Fibroblast of skin of right biceps (primary cell): ENCODE measurements at regions not wholly inside any gene's neighbourhood (a gene's known extent, or its start where the extent isn't known, plus 50 kb on each side); places are given as distances from the start of the nearest gene placed in this dataset.

ENCODE experiments used
- DNase-seq: peaks from one replicate; pipeline ENCODE4 v3.0.0-alpha.2; 2013

DNA sequence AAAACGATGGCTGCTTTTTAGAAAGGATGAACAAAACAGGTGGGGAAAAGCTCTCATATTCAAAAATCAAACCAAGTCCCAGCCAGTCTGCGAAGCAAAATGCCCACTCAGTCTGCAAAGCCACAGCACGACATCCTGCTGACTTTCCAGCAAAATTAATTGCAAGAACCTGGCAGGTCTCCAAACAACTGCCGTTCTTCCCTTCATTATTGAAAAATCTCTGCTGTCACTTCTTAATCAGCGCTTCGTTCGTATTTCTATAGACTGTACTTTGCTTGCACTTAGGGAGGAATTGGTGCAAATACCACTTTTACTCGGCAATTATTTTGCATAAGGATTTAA is 222.4 kb downstream of the CBLN4 start:
- DNase-seq: no peak

DNA sequence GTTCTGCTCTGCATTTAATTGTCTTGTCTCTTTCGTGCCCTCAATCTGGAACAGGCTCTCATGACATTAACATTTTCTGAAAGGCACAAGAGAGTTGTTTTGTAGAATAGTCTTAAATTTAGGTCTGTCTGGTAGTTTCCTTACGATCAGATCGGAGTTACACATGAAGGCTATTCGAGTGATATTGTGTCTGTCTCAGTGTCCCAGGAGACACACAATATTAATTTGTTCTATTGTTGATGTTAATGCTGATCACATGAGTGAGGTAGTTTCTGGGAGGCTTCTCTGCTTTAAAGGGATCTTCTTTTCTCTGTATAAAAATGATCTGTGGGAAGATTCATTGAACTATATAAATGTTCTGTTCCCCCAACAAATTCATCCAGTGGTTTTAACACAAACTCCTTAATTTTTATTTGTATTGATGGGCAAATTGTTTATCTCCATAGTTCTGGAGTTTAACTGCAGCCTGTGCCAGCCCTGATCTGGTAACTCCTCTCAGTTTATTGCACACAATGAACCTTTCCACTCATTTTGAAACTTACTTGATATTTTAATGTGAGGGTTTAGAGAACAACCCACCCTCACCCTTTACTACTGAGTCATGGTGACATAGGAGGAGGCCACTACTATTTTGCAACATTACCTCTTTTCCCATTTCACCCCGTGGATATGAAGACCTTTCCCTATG is 223.0 kb downstream of the CBLN4 start:
- DNase-seq: no peak

DNA sequence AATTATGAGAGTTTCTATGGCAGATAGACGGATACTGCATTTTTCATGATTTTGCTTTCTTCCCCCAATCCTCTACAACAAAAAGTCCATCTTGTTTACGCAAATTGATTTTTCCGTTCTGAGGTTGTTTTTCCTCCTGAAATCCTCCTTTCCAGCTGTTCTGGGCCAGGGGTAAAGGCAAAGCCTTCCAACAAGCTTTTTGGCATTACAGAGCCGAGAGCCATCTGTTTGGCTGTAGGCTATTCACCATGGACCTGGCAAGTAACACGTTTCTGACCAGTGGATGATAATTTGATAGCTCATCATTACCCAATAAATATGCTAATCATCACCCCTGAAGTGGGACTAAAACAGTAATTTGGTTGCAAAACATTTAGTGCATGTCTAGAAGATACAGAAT is 226.5 kb downstream of the CBLN4 start:
- no peak for DNase-seq

DNA sequence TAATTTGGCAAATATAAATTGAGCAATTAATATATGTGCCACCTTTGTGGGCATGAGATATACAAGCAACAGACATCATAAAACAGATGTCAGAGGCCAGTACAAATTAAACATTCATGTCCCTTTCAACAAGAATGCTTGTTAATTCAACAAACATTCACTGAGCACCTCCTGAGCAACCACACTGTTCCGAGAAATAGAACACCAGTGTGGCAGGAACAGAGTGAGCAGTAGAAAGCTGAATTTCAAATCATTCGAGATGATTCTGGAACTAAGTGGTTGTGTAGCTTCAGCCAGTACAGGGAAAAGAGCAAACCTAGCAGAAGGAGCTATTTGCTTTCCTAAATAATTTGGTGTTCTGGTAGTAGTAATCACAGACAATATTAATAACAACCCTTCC is 227.7 kb downstream of the CBLN4 start:
- no peak for DNase-seq

DNA sequence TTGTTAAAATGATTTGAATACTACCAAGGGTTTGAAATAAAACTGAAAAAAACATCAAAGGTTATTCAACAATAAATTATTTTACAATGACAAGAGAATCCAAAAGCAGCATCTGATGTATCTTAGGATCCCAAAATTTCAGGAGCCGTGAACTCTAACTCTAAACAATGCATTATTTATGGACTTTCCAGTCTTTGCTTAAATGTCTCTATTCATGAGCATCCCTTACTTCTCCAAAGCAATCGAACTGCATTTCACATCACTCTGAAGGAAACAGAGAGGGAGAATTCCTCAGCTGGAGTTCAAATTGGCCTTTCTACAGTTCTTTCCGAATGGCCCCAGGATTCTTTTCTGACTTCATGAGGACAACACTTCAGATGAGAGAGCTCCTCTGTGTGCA is 229.1 kb downstream of the CBLN4 start:
- no peak for DNase-seq

DNA sequence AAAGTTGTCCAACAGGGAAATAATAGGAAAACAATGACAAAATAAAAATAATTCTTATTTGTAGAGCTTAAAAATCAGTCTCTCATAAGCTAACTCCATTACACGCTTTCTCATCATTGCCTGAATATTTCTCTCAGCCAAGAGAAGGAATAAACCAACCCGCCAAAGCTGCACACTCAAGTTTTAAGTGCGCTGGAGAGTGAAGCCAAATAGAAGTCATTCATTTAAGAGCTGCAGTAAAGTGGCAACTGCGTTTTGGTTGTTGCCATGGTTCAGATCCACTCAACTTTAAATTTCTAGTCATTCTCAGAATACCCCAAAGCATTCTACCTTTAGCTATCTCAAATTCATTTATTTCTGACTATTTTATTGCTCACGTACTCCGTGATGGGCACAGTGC is 230.7 kb downstream of the CBLN4 start:
- DNase-seq: no peak

DNA sequence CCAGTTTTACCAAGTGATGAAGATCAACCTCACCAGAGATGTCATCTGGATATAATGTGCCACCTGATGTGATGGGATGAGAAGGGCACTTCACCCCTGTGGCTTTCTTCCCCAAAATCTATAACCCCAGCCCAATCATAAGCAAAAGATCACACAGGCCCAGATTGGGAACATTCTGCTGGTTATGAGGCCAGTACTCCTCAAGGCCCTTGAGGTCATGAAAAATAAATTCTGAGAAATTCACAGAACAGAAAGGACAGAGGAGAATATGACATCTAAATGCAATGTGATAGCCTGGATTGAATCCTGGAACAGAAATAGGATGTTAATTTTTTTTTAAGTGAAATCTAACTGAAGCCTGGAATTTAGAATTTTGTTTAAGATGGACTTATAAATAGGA is 243.5 kb downstream of the CBLN4 start:
- DNase-seq: no peak

DNA sequence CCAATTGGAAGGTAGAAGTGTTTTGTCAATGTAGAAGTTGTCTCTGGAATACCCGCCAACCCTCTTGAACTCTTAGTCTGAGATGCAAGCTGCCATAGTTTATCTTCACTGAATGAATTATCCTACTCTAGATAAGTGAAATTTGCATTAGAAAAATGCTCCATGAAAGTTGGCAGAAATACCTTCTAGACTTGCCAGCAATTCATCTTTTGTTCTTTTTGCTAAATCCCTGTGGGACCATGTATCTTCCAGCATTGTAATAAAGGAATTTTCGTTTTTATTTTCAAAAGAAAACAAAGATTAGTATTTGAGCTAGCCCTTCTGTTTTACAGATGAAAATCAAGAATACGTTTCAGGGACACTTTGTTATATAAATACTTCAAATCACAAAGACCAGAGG is 244.2 kb downstream of the CBLN4 start:
- no peak for DNase-seq

DNA sequence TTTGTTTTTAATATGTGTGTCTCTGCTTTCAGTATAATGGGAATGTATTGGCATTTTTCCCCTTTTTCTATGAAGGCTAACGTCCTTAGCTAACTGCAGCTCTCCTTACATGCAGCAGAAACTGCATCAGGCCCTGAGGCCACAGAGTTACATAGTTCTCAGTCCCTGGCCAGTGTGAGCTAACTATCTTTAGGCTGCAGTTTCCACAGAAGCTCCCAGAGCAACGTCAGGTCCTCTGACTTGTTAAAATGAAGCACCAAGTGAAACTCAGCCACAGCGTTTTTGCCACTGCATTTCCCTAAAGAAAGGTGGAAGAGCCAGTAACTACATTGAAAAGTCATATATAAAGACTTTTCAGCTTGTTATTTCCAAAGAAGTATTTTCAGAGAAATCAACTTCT is 244.7 kb downstream of the CBLN4 start:
- no peak for DNase-seq

DNA sequence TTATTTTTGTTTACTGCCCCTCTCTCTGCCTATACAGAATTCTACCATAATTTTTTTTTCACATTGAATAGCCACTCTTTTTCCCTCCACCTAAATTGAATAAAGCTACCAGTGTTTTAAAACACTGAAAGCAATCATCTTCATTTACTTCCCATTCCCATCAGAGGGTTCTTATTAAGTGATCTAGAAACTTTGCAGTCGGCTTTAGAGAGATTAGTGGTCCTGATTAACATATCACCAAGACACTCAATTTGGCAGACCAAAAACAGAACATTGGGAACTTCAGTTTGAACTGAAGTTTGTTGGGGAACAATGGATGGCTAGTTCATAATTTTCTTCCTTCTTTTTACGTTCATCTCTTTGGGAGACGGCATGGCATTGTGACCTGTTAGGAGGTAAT is 249.5 kb downstream of the CBLN4 start:
- DNase-seq: no peak

DNA sequence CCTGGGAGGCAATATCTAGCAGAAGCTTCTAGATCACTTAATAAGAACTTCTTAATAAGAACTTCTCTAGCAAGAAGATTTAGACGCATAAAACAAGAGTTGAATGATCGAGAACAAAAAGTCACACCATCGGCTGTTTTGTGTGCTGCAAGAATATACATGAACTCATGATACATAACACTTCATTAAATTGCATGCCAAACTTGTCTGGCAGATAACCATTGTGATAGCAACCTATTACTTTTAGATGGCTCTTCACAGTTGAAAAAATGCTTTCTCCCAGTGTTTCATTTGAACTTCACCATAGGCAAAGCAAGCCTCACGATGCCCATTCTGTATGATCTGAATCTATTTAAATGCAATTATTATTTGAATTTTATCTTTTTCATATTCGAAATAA is 249.9 kb downstream of the CBLN4 start:
- no peak for DNase-seq

DNA sequence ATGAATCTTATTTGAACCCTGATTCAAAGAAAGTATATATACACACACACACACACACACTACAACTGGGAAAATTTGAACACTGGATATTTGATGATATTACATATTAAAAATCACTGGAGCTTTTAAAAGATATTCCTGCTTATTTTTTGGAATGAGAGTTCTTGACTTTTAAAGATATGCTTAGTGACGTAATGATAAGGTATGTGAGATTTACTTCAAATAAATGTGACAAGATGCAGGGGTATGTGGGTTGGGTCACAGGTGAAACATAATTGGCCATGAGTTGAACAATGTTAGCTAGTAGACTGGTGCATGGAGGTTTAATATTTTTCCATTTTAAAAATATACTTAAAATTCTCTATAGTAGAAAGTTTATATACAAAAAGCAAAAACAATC is 258.6 kb downstream of the CBLN4 start:
- DNase-seq: no peak

DNA sequence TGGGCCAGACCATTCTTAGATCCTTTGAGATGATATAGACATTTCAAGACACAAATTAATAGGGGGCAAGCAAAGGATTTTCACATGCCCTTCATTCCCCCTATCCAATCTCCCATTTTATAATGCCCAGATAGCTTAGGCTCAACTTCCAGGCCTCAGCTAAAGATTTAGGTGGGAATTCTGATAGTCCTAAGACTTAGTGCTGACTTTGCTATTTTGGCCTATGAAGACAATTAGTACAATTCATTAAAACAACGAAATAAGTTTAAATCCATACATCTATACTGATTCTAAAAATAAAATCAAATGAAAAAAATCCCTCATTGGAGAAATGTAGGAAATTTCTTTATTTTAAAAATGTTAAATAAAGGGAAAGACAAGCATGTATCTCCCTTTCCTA is 259.5 kb downstream of the CBLN4 start:
- no peak for DNase-seq

DNA sequence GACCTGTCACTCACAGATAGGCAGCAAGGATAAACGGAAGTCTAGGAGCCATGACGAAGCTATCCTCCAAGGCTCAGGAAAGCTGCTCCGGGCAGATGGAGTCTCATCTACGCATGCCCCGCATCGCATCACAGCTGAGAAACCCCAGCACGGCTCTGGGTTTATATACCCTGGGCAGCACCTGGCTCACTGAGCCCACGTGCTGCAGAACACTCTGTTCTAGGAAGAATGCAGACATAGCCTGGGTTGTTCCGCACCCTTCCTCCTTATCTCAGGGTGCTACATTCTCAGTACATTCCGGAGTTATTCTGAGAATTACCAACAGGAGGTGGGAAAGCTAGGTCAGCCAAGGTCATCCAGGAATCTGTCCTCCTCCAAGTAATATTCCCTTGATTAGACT is 260.4 kb downstream of the CBLN4 start:
- DNase-seq: no peak

DNA sequence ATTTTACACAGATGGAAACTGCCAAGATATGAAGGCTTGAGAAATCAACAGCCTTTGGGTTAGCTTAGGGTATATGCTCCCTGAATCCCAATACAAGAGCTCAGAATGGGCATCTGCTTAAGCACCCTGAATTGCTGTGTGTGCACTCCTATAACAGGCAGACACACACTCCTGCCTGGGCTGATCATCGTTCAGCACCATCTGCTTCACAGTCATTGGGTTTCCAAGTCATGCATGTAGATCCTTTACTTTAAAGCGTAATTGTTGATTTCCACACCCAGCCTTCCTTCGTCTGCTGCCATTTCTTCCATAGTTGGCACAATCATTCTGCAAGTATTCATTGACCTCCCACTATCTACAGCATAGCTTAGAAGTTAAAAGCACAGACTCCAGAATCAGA is 263.5 kb downstream of the CBLN4 start:
- DNase-seq: no peak

DNA sequence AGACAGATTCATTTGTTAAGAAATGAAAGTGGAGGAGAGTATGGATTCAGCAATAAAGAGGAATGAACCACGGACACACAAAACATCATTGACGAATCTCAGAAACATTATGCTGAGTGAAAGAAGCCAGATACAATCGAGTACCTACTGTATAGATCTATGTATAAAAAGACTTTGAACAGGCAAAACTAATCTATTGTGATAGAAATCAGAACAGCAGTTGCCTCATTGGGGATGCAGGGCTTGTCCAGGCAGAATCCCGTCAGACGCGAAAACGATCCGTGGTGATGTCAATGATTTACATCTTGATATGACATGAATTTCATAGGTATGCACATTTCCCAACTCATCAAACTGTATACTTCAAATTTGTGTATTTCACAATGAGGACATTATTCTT is 265.2 kb downstream of the CBLN4 start:
- no peak for DNase-seq

DNA sequence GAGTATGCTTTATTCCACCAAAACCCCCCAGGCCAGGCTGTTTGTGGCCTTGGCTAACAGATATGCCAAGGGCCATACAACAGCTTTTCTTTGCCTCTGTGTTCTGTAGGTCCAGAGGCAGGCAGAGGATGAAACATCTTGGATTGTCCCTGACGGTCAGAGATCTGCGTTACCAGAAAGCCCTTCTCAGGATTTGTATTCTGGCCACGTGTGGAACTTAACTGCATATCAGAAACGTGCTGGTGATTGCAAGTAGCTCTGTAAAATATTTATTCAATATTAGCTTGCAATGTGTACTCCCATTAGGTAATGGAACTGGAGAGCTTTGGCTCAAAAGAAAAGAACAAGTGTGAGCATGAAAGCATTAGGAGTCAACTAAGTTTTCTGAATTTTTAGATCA is 275.0 kb downstream of the CBLN4 start:
- DNase-seq: no peak

DNA sequence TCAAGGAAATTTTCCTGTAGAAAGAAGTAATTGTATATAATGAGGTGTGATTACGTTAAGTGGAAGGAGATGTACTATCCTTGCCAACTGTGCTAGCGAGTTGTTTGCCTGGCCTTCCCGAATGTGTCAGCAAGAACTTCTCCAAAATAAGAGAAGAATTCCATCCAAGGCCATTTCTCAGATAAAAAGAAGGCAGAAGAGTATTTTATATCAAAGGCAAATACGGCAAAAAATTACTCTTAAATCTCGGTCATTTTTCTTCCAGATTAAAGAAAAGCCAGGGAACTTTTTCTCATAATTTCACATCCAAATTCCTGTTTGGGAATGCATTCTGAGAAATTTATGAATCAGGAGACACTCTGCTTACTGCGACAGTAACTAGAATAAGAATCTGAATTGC is 290.6 kb downstream of the CBLN4 start:
- DNase-seq: no peak

DNA sequence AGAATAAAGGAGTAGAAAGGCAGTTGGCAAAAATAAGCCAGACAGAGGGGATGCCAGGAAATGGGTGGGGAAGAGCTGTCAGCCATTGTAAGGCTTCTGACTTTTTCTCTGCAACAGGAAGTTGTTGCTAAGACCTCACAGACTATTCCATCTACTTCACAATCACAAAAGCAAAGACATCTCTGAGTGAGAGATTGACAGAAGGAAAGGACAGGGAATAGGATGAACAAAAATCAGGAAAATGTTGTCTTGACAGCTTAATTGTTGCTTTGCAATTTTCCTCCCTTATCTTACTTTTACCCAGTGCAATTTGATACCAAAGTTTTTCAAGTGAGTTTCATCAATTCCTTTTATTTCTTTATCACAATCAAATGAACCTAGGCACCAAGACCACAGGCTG is 291.2 kb downstream of the CBLN4 start:
- DNase-seq: no peak

DNA sequence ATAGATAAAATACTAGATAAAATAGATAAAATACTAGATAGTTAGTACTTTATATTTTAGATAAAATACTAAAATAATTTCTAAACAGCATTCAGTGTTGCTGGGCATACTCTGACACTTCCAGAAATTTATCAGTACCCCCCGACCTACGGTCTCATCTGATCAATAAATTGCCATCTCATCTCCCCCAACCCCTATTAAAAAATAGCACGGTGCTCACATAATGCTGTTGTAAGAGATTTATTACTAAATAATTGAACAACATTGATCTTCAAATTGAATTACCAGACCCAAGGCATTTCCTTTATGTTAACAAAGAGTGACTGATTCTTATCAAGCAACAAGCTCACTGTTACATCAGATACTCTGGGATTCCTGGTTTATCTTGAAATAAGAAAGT is 300.9 kb downstream of the CBLN4 start:
- no peak for DNase-seq

DNA sequence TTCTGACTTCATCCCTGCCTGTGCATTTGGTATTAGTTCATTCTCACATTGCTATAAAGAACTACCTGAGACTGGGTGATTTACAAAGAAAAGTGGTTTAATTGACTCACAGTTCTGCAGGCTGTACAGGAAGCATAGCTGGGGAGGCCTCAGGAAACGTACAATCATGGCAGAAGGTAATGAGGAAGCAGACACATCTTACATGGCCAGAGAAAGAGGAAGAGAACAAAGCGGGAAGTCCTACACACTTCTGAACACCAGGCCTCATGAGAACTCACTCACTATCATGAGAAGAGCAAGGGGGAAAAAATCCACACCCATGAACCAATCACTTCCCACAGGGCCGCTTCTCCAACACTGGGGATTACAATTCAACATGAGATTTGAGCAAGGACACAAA is 303.9 kb downstream of the CBLN4 start:
- no peak for DNase-seq

DNA sequence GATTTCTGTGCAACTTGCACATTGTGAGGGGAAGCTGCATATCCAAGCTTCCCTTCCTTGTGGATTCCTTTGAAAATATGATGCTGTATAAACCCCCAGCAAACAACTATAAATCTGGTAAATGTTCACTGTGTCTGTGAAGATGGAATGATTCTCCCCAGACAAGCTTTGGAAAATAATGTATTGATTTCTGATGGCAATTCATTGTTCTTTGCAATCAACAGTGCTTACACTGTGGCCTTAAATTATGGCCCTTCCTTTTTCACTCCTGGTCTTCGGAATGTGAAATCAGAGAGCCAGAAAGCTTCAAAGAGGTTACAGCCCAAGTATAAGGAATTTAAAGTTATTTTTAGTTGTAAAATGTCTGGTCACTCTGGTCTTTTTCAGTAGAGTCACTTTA is 308.8 kb downstream of the CBLN4 start:
- DNase-seq: no peak

DNA sequence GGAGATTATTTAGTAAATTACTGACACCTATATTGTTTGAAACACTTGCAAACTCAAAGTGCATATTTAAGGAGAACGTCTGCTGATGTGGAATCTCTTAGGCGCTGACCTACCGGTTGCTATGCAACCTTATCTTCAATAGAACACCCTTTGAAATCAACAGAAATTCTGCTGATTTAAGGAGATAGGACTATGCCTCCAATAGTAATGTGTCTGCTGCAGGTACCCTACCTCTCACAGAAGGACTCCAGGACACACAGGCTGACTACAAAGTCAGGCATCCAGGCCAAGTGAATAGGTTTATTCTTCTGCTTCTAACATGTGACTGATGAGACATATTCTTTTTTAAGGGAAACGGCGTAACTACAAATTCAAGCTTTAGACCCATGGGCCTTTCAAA is 311.7 kb downstream of the CBLN4 start:
- no peak for DNase-seq

DNA sequence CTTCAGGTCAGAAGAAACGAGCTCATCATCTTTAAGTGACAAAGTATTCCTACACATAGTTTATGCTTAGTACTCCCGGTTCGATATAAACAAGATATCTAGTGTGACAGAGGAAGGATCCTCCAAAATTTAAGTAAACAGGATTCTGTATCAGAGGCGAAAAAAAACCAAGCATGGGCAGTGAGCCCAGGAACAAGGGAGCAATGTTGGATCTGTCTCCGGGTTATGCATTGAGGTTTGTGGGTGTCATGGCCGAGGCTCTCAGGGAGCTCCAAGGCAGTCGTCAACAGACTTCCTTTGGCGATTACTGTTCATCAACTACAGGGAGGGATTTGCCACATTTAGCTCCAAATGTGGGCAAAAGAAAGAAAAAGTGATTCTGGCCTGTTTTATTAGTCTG is 319.5 kb downstream of the CBLN4 start:
- no peak for DNase-seq

DNA sequence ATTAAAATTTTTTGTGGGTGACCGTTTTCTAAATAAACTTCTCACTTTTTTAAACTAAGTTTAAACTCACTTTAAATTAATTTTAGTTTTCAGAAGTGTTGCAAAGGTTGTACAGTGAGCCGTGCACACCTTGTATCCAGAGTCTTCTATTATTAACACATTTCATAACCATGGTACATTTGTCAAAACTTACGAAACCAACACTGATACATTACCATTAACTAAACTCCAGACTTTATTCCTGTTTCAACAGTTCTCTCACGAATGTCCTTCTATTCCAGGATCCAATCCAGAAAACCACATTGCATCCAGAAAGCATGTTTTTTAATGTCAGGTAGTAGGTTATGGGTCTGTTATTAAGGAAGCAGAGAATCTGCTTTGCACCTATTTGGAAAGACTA is 319.9 kb downstream of the CBLN4 start:
- no peak for DNase-seq

DNA sequence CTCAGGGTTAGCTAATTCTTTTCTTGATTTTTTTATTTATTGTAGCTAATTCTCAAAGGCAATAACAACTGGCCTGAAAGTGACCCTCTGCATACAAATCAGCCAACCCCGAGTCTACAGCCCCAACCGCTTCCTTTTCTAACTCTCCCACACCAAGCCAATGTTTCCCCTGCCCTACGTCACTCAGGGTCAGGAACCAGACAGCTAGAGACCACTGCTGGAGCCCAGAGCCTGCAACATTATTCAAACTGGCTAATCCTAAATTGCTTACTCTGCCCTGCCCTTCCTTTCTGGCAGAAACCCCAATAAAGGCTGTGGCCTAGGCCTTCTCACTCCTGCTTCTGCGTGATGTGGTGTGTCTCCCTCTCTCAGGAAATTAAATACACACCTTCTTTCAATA is 320.7 kb downstream of the CBLN4 start:
- DNase-seq: no peak
